Endothelial cell of umbilical vein (primary cell): ENCODE measurements at regions not wholly inside any gene's neighbourhood (a gene's known extent, or its start where the extent isn't known, plus 50 kb on each side); places are given as distances from the start of the nearest gene placed in this dataset.

Experiments used
- BruUV-seq: library from RNA; stranded (reverse); fragments of 400-500 nt; replicated peaks from 2 replicates; lab custom pipeline; 2021; lab: Mats Ljungman, UMichigan
- CTCF ChIA-PET: fragments of 300-600, 350-600 bp; sonication (Branson Sonifier 250); formaldehyde crosslinking; loops from one replicate; lab custom pipeline; 2021; ENCODE audit warnings: antibody characterized with exemption, inconsistent platforms; lab: Charles Lee
- POLR2A ChIA-PET: fragments of 300-600, 350-600 bp; sonication (Branson Sonifier 250); formaldehyde crosslinking; loops from one replicate; lab custom pipeline; 2021; ENCODE audit warnings: antibody characterized with exemption, inconsistent platforms; lab: Charles Lee
- DNase-seq: peaks from one replicate; pipeline ENCODE4 v3.0.0-alpha.2; 2011; ENCODE audit warnings: low read depth, low spot score
- FAIRE-seq: peaks from 2 replicates; lab custom pipeline; 2011; peaks lifted over from hg19 to GRCh38; lab: Jason Lieb, UNC
- H2AFZ ChIP-seq: 2 replicates; pipeline ENCODE4 v1.6.0; 2012; ENCODE audit warnings: low read depth, low read length, control low read depth, inconsistent platforms
- H3K27ac ChIP-seq: 2 replicates; pipeline ENCODE4 v1.5.1; 2011; ENCODE audit warnings: low read depth, mild to moderate bottlenecking, control low read depth, low read length, moderate library complexity; ENCODE audit not compliant: insufficient read depth
- H3K27me3 ChIP-seq, 2 experiments: 2 replicates each; pipeline versions ENCODE4 v1.6.0 to v1.6.1; 2011; ENCODE audit warnings: low read length in 2 of 2, mixed read lengths in 1 of 2; ENCODE audit not compliant: control insufficient read depth in 2 of 2, insufficient read depth in 2 of 2
- H3K36me3 ChIP-seq, 2 experiments: 2 replicates in 1 of 2; 3 replicates in 1 of 2; pipeline ENCODE4 v1.5.1; 2011; ENCODE audit warnings: low read length in 2 of 2, mild to moderate bottlenecking in 1 of 2, moderate library complexity in 1 of 2; ENCODE audit not compliant: control insufficient read depth in 2 of 2, insufficient read depth in 2 of 2; ENCODE audit errors: extremely low read depth in 1 of 2
- H3K4me1 ChIP-seq: 3 replicates; pipeline ENCODE4 v1.5.1; 2011; ENCODE audit warnings: mild to moderate bottlenecking, low read length; ENCODE audit not compliant: control insufficient read depth, insufficient read depth; ENCODE audit errors: extremely low read depth
- H3K4me2 ChIP-seq: 2 replicates; pipeline ENCODE4 v1.6.1; 2011; ENCODE audit warnings: low read length, control low read depth, mixed read lengths; ENCODE audit not compliant: insufficient read depth
- H3K4me3 ChIP-seq, 3 experiments: fragments of 200-600 bp in 1 of 3; sonication (generic), shearing (Covaris generic) in 1 of 3; replicated peaks in 1 of 3; 2 replicates each; pipeline ENCODE4 v1.5.1; 2011 to 2016; ENCODE audit warnings: control low read depth in 3 of 3, low read length in 3 of 3, mild to moderate bottlenecking in 2 of 3, inconsistent platforms in 1 of 3, low read depth in 1 of 3, moderate library complexity in 1 of 3; ENCODE audit not compliant: insufficient read depth in 1 of 3
- H3K79me2 ChIP-seq: 2 replicates; pipeline ENCODE4 v1.6.0; 2012; ENCODE audit warnings: low read length, inconsistent platforms; ENCODE audit not compliant: control insufficient read depth, insufficient read depth
- H3K9ac ChIP-seq: replicated peaks from 2 replicates; pipeline ENCODE3; 2011; ENCODE audit warnings: low read length, control low read depth; ENCODE audit not compliant: insufficient read depth; ENCODE audit errors: extremely low read depth
- H3K9me1 ChIP-seq: replicated peaks from 3 replicates; pipeline ENCODE4 v1.6.0; 2011; ENCODE audit warnings: mild to moderate bottlenecking, low read length; ENCODE audit not compliant: control insufficient read depth, insufficient read depth; ENCODE audit errors: extremely low read depth
- H3K9me3 ChIP-seq: replicated peaks from 2 replicates; pipeline ENCODE4 v1.5.1; 2012; ENCODE audit warnings: low read length, inconsistent platforms; ENCODE audit not compliant: control insufficient read depth, insufficient read depth
- H4K20me1 ChIP-seq: replicated peaks from 2 replicates; pipeline ENCODE3; 2011; ENCODE audit warnings: mild to moderate bottlenecking, low read length; ENCODE audit not compliant: control insufficient read depth, insufficient read depth; ENCODE audit errors: extremely low read depth
- CTCF ChIP-seq, 2 donors: IDR thresholded peaks; 1 replicate in 1 of 2; 2 replicates in 1 of 2; pipeline ENCODE4 v1.5.1; 2011; ENCODE audit warnings: low read length in 2 of 2, mild to moderate bottlenecking in 2 of 2, moderate library complexity in 2 of 2, control low read depth in 1 of 2, inconsistent platforms in 1 of 2, low read depth in 1 of 2; ENCODE audit not compliant: insufficient read depth in 1 of 2; ENCODE audit errors: extremely low read depth in 1 of 2
- EZH2 ChIP-seq: IDR thresholded peaks from 2 replicates; pipeline ENCODE4 v1.6.1; 2012; ENCODE audit warnings: borderline replicate concordance, low read depth, mild to moderate bottlenecking, moderate library complexity, low read length, inconsistent platforms; ENCODE audit not compliant: severe bottlenecking
- FOS ChIP-seq: IDR thresholded peaks from 2 replicates; pipeline ENCODE4 v1.6.1; 2011; ENCODE audit warnings: mild to moderate bottlenecking, low read length, moderate library complexity, borderline replicate concordance; ENCODE audit not compliant: insufficient read depth
- GATA2 ChIP-seq: IDR thresholded peaks from 2 replicates; pipeline ENCODE4 v1.7.0; 2011; ENCODE audit warnings: low read depth, mild to moderate bottlenecking, moderate library complexity, mixed read lengths, low read length; ENCODE audit not compliant: insufficient read length, insufficient read depth
- JUN ChIP-seq: IDR thresholded peaks from 2 replicates; pipeline ENCODE4 v1.6.1; 2011; ENCODE audit warnings: borderline replicate concordance, low read depth; ENCODE audit not compliant: insufficient read length, insufficient read depth
- MAX ChIP-seq: IDR thresholded peaks from 2 replicates; pipeline ENCODE4 v1.6.1; 2011; ENCODE audit not compliant: insufficient read depth, insufficient read length
- MYC ChIP-seq: IDR thresholded peaks from one replicate; pipeline ENCODE4 v1.6.1; 2011; ENCODE audit warnings: mild to moderate bottlenecking, low read depth, low read length
- POLR2A ChIP-seq: IDR thresholded peaks from 2 replicates; pipeline ENCODE4 v1.6.1; 2012; ENCODE audit warnings: low read depth, mild to moderate bottlenecking, control low read depth, low read length
- POLR2AphosphoS5 ChIP-seq: IDR thresholded peaks from 2 replicates; pipeline ENCODE4 v1.6.1; 2012; ENCODE audit warnings: low read depth, mild to moderate bottlenecking, control low read depth, low read length, moderate library complexity; ENCODE audit not compliant: insufficient read depth
- dilution Hi-C: fragments of 300-500 bp; cut with MboI; formaldehyde crosslinking; loops from one replicate; pipeline ENCODE4 v1.15.0; 2019; ENCODE audit warnings: low sequenced_read_pairs; ENCODE audit not compliant: extremely low pct_ligation_motif_present
- intact Hi-C: fragments of 100-400 bp; cut with micrococcal nuclease; formaldehyde crosslinking; loops from one replicate; pipeline ENCODE4 v1.10.0; 2022

GRCh38 chr4:173866322-173867026 is 336.4 kb upstream of the HAND2 start:
- H3K36me3 ChIP-seq: no peaks in the 10 kb centered on the region
- intact Hi-C loops: no loop called here
- ChIA-PET POLR2A (no interaction called here), CTCF (no interaction called here)
- no peak overlapping the region for H3K4me2 ChIP-seq
- no peaks in the 10 kb centered on the region for H4K20me1 ChIP-seq
- no peak for DNase-seq
- dilution Hi-C loops: no loop called here
- no peaks in the 10 kb centered on the region for H3K4me1 ChIP-seq
- H3K4me3 ChIP-seq: no peak overlapping the region
- no peak overlapping the region for H3K27ac ChIP-seq
- no peak overlapping the region for H3K9ac ChIP-seq
- no peak overlapping the region for H2AFZ ChIP-seq
- no peaks in the 10 kb centered on the region for H3K27me3 ChIP-seq
- no peaks in the 10 kb centered on the region for H3K79me2 ChIP-seq
- FAIRE-seq: no peak
- H3K9me1 ChIP-seq: no peaks in the 10 kb centered on the region
- BruUV-seq: no TSS peak
- no peaks in the 10 kb centered on the region for H3K9me3 ChIP-seq
- no peak for TF ChIP-seq EZH2
- TF ChIP-seq MYC: no peak
- TF ChIP-seq JUN: no peak
- no peak for TF ChIP-seq FOS
- no peak for TF ChIP-seq POLR2A
- TF ChIP-seq MAX: no peak
- TF ChIP-seq CTCF (IDR thresholded peaks at IDR 0.05; ENCODE audit: extremely low read depth in 1 of 2, insufficient read depth in 1 of 2, low read depth in 1 of 2, low read length in 2 of 2): no peak
- no peak for TF ChIP-seq GATA2
- no peak for TF ChIP-seq POLR2AphosphoS5
